GM23338 (cell line): ENCODE measurements at regions not wholly inside any gene's neighbourhood (a gene's known extent, or its start where the extent isn't known, plus 50 kb on each side); places are given as distances from the start of the nearest gene placed in this dataset.

Source experiments
- ATAC-seq: fragments of 200-7000 bp; cut with Tn5 transposase; 3 replicates; pipeline ENCODE4 v1.9.1; 2020
- DNase-seq: peaks from one replicate; pipeline ENCODE4 v3.0.0-alpha.2; 2015; ENCODE audit warnings: low spot score
- H2AFZ ChIP-seq: fragments of 200-600 bp; sonication (generic); 2 replicates; pipeline ENCODE4 v1.8.0; 2016; ENCODE audit warnings: antibody characterized with exemption, mild to moderate bottlenecking, moderate library complexity
- H3F3A ChIP-seq: fragments of 200-600 bp; sonication (generic); replicated peaks from 2 replicates; pipeline ENCODE4 v1.8.0; 2017; ENCODE audit warnings: antibody characterized with exemption, mixed run types, low read depth
- H3K27ac ChIP-seq: fragments of 200-600 bp; sonication (generic); 2 replicates; pipeline ENCODE4 v1.6.1; 2016; ENCODE audit warnings: low read depth
- H3K27me3 ChIP-seq: fragments of 200-600 bp; sonication (generic); 2 replicates; pipeline ENCODE4 v1.8.0; 2016; ENCODE audit warnings: mild to moderate bottlenecking, mixed run types, moderate library complexity; ENCODE audit not compliant: insufficient read depth
- H3K36me3 ChIP-seq: fragments of 200-600 bp; sonication (generic); 2 replicates; pipeline ENCODE4 v1.8.0; 2016; ENCODE audit warnings: mild to moderate bottlenecking; ENCODE audit not compliant: insufficient read depth
- H3K4me1 ChIP-seq: fragments of 200-600 bp; sonication (generic); 2 replicates; pipeline ENCODE4 v1.8.0; 2016; ENCODE audit warnings: mild to moderate bottlenecking, moderate library complexity; ENCODE audit not compliant: insufficient read depth
- H3K4me2 ChIP-seq: fragments of 200-600 bp; sonication (generic); 2 replicates; pipeline ENCODE4 v1.7.1; 2017; ENCODE audit warnings: mixed run types
- H3K4me3 ChIP-seq: fragments of 200-600 bp; sonication (generic); 2 replicates; pipeline ENCODE4 v1.6.1; 2016; ENCODE audit warnings: mixed run types
- H3K79me2 ChIP-seq: fragments of 200-600 bp; sonication (generic); replicated peaks from 2 replicates; pipeline ENCODE4 v1.8.0; 2017; ENCODE audit warnings: mild to moderate bottlenecking; ENCODE audit not compliant: insufficient read depth
- H3K9me2 ChIP-seq: fragments of 200-600 bp; sonication (generic); 2 replicates; pipeline ENCODE4 v1.8.0; 2017; ENCODE audit not compliant: insufficient read depth
- H4K20me1 ChIP-seq: fragments of 200-600 bp; sonication (generic); replicated peaks from 2 replicates; pipeline ENCODE4 v1.8.0; 2017; ENCODE audit warnings: mild to moderate bottlenecking; ENCODE audit not compliant: insufficient read depth
- H3K27ac Mint-ChIP-seq: 2 replicates; pipeline ENCODE4 v1.8.0; 2020; ENCODE audit warnings: inconsistent platforms, mild to moderate bottlenecking, moderate library complexity, mixed read lengths
- H3K27me3 Mint-ChIP-seq: 3 replicates; pipeline ENCODE4 v1.8.0; 2022; ENCODE audit warnings: low read depth, mild to moderate bottlenecking, moderate library complexity, mixed read lengths, inconsistent platforms; ENCODE audit not compliant: insufficient read depth, poor library complexity
- H3K36me3 Mint-ChIP-seq: 3 replicates; pipeline ENCODE4 v1.8.0; 2021; ENCODE audit warnings: low read depth, mild to moderate bottlenecking, inconsistent platforms, moderate library complexity, mixed read lengths
- H3K4me1 Mint-ChIP-seq: 3 replicates; pipeline ENCODE4 v1.8.0; 2020; ENCODE audit warnings: mild to moderate bottlenecking, inconsistent platforms, mixed read lengths
- H3K4me3 Mint-ChIP-seq: 3 replicates; pipeline ENCODE4 v1.8.0; 2021; ENCODE audit warnings: moderate library complexity, mild to moderate bottlenecking, inconsistent platforms, mixed read lengths
- H3K9me3 Mint-ChIP-seq: 3 replicates; pipeline ENCODE4 v1.8.0; 2020; ENCODE audit warnings: moderate library complexity, mild to moderate bottlenecking, inconsistent platforms, mixed read lengths
- CREB1 ChIP-seq: fragments of 250-450 bp; sonication (Bioruptor Pico); IDR thresholded peaks from 2 replicates; pipeline ENCODE4 v1.5.0; 2020; ENCODE audit warnings: low read depth, mild to moderate bottlenecking, moderate library complexity
- EZH2 ChIP-seq: fragments of 200-600 bp; sonication (generic); IDR thresholded peaks from one replicate; pipeline ENCODE4 v1.8.0; 2017; ENCODE audit warnings: antibody characterized with exemption, mild to moderate bottlenecking, low read depth; ENCODE audit not compliant: unreplicated experiment
- EZH2phosphoT487 ChIP-seq: fragments of 200-600 bp; sonication (generic); IDR thresholded peaks from one replicate; pipeline ENCODE4 v1.8.1; 2018; ENCODE audit warnings: antibody characterized with exemption; ENCODE audit not compliant: unreplicated experiment
- JUNB ChIP-seq: IDR thresholded peaks from one replicate; pipeline ENCODE4 v1.6.1; 2016; ENCODE audit warnings: antibody characterized with exemption; ENCODE audit not compliant: unreplicated experiment
- NANOG ChIP-seq: IDR thresholded peaks from 2 replicates; pipeline ENCODE4 v1.6.1; 2016; ENCODE audit warnings: antibody characterized with exemption, borderline replicate concordance
- STAT1 ChIP-seq: IDR thresholded peaks from one replicate; pipeline ENCODE4 v1.6.1; 2016; ENCODE audit warnings: antibody characterized with exemption; ENCODE audit not compliant: unreplicated experiment
- ZNF114 ChIP-seq: fragments of 250-450 bp; sonication (Bioruptor Pico); IDR thresholded peaks from 2 replicates; pipeline ENCODE4 v1.5.0; 2020; ENCODE audit warnings: mild to moderate bottlenecking, moderate library complexity
- ZNF331 ChIP-seq: fragments of 250-450 bp; sonication (Bioruptor Pico); IDR thresholded peaks from 2 replicates; pipeline ENCODE4 v1.5.0; 2020; ENCODE audit warnings: low read depth, mild to moderate bottlenecking, moderate library complexity
- TF ChIP-seq, protein P1 (sequence below): fragments of 250-450 bp; sonication (Bioruptor Pico); IDR thresholded peaks from 2 replicates; pipeline ENCODE4 v1.5.0; 2020; ENCODE audit warnings: mild to moderate bottlenecking, moderate library complexity
- TF ChIP-seq, protein P2 (sequence below): IDR thresholded peaks from 2 replicates; pipeline ENCODE4 v1.6.1; 2016; ENCODE audit warnings: antibody characterized with exemption

DNA sequence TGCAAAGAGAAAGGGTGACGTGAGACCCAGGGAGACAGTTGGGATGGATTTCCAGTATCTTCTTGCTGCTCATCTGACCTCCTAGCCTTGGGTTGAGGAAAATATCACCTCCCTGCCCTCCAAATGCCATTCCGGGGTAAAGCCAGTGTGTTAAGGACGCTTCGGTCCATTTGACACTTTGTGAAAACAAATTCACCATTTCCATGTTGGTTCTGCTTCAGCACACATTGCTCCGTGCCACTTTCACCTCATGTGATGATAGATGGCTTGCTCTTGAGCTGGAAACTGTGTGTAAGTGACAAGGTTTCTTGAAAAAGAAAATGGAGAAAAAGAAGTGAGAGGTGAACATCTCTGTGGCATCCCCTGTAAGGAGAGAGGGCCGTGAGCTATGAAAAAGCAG, 256.1 kb upstream of the PGRMC2 start (continued):
- TF ChIP-seq, protein P1, sequence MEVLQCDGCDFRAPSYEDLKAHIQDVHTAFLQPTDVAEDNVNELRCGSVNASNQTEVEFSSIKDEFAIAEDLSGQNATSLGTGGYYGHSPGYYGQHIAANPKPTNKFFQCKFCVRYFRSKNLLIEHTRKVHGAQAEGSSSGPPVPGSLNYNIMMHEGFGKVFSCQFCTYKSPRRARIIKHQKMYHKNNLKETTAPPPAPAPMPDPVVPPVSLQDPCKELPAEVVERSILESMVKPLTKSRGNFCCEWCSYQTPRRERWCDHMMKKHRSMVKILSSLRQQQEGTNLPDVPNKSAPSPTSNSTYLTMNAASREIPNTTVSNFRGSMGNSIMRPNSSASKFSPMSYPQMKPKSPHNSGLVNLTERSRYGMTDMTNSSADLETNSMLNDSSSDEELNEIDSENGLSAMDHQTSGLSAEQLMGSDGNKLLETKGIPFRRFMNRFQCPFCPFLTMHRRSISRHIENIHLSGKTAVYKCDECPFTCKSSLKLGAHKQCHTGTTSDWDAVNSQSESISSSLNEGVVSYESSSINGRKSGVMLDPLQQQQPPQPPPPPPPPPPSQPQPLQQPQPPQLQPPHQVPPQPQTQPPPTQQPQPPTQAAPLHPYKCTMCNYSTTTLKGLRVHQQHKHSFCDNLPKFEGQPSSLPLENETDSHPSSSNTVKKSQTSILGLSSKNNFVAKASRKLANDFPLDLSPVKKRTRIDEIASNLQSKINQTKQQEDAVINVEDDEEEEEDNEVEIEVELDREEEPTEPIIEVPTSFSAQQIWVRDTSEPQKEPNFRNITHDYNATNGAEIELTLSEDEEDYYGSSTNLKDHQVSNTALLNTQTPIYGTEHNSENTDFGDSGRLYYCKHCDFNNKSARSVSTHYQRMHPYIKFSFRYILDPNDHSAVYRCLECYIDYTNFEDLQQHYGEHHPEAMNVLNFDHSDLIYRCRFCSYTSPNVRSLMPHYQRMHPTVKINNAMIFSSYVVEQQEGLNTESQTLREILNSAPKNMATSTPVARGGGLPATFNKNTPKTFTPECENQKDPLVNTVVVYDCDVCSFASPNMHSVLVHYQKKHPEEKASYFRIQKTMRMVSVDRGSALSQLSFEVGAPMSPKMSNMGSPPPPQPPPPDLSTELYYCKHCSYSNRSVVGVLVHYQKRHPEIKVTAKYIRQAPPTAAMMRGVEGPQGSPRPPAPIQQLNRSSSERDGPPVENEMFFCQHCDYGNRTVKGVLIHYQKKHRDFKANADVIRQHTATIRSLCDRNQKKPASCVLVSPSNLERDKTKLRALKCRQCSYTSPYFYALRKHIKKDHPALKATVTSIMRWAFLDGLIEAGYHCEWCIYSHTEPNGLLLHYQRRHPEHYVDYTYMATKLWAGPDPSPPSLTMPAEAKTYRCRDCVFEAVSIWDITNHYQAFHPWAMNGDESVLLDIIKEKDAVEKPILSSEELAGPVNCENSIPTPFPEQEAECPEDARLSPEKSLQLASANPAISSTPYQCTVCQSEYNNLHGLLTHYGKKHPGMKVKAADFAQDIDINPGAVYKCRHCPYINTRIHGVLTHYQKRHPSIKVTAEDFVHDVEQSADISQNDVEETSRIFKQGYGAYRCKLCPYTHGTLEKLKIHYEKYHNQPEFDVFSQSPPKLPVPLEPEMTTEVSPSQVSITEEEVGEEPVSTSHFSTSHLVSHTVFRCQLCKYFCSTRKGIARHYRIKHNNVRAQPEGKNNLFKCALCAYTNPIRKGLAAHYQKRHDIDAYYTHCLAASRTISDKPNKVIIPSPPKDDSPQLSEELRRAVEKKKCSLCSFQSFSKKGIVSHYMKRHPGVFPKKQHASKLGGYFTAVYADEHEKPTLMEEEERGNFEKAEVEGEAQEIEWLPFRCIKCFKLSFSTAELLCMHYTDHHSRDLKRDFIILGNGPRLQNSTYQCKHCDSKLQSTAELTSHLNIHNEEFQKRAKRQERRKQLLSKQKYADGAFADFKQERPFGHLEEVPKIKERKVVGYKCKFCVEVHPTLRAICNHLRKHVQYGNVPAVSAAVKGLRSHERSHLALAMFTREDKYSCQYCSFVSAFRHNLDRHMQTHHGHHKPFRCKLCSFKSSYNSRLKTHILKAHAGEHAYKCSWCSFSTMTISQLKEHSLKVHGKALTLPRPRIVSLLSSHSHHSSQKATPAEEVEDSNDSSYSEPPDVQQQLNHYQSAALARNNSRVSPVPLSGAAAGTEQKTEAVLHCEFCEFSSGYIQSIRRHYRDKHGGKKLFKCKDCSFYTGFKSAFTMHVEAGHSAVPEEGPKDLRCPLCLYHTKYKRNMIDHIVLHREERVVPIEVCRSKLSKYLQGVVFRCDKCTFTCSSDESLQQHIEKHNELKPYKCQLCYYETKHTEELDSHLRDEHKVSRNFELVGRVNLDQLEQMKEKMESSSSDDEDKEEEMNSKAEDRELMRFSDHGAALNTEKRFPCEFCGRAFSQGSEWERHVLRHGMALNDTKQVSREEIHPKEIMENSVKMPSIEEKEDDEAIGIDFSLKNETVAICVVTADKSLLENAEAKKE (CRISPR knock-in tag): no peak
- TF ChIP-seq, protein P2, sequence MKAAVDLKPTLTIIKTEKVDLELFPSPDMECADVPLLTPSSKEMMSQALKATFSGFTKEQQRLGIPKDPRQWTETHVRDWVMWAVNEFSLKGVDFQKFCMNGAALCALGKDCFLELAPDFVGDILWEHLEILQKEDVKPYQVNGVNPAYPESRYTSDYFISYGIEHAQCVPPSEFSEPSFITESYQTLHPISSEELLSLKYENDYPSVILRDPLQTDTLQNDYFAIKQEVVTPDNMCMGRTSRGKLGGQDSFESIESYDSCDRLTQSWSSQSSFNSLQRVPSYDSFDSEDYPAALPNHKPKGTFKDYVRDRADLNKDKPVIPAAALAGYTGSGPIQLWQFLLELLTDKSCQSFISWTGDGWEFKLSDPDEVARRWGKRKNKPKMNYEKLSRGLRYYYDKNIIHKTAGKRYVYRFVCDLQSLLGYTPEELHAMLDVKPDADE: no peak
- TF ChIP-seq ZNF114 (CRISPR knock-in tag) (no peak), CREB1 (CRISPR knock-in tag) (no peak), ZNF331 (no peak), JUNB (no peak), NANOG (no peak), EZH2phosphoT487 (no peak), EZH2 (no peak), STAT1 (no peak)

DNA sequence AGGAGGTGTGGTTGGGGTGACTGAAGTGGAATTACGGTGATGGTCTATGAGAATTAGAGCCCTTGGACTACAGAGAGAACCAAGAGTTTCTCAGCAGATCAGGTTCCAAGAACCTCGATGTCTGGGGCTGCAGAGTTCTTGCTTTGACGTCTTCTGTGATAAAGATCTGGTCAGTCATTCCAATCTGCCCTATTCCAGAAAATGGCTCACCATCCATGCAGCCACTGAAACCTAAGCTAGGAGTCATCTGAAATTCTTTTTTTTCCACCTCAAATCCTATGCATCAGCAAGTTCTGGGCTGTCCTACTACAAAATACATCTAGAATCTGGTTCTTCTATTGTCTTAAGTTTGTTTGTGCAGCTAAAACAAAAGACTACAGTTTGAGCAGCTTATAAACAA, 254.4 kb upstream of the PGRMC2 start:
- Histone ChIP-seq H4K20me1 (no peaks in the 10 kb centered on the region), H3K4me3 (no peak overlapping the region), H3K36me3 (no peaks in the 10 kb centered on the region), H3K79me2 (no peaks in the 10 kb centered on the region), H3K27me3 (no peaks in the 10 kb centered on the region), H3F3A (no peaks in the 10 kb centered on the region), H3K4me2 (no peak overlapping the region), H3K9me2 (no peaks in the 10 kb centered on the region), H3K27ac (no peak overlapping the region), H2AFZ (no peak overlapping the region), H3K4me1 (no peaks in the 10 kb centered on the region)
- TF ChIP-seq ZNF114 (CRISPR knock-in tag): no peak
- TF ChIP-seq EZH2phosphoT487: no peak
- no peak for TF ChIP-seq CREB1 (CRISPR knock-in tag)
- TF ChIP-seq NANOG: no peak
- no peaks in the 10 kb centered on the region for H3K27me3 Mint-ChIP-seq
- no peaks in the 10 kb centered on the region for H3K36me3 Mint-ChIP-seq
- ATAC-seq: no peak
- 0 out of 3 replicates have a peak, but pooled peaks cover 3% of the 10 kb centered on the region for H3K4me1 Mint-ChIP-seq
- H3K4me3 Mint-ChIP-seq: no peak overlapping the region
- no peak overlapping the region for H3K27ac Mint-ChIP-seq
- H3K9me3 Mint-ChIP-seq: no peaks in the 10 kb centered on the region
- DNase-seq: no peak
